ENCODE measurements at regions not wholly inside any gene's neighbourhood (a gene's known extent, or its start where the extent isn't known, plus 50 kb on each side); places are given as distances from the start of the nearest gene placed in this dataset.
"Not testable (repeated sequence)": the region's sequence is repeated elsewhere in the genome, so short reads cannot be mapped to it uniquely, and the experiment has no call there.

- no peak for DNase-seq
Observed at GRCh38 chrX:122833230-122833629, 350.8 kb upstream of the GRIA3 start.

- DNase-seq = no peak
Observed at GRCh38 chrX:122835886-122836285, 348.2 kb upstream of the GRIA3 start.

- DNase-seq = no peak
Observed at GRCh38 chrX:122850326-122850725, 333.8 kb upstream of the GRIA3 start.

GRCh38 chrX:122856205-122856604 is 327.9 kb upstream of the GRIA3 start:
- no peak for DNase-seq

- no peak for DNase-seq
Observed at GRCh38 chrX:122857734-122858133, 326.3 kb upstream of the GRIA3 start.

GRCh38 chrX:122863067-122863466 is 321.0 kb upstream of the GRIA3 start:
- no peak for DNase-seq

- no peak for DNase-seq
Observed at GRCh38 chrX:122866532-122866931, 317.5 kb upstream of the GRIA3 start.

- no peak for DNase-seq
Observed at GRCh38 chrX:122868631-122869030, 315.4 kb upstream of the GRIA3 start.

GRCh38 chrX:122869171-122869570 is 314.9 kb upstream of the GRIA3 start:
- DNase-seq = no peak

- DNase-seq = no peak
Observed at GRCh38 chrX:122878269-122878668, 305.8 kb upstream of the GRIA3 start.

- DNase-seq = no peak
Observed at GRCh38 chrX:122880952-122881351, 303.1 kb upstream of the GRIA3 start.

GRCh38 chrX:122890729-122891128 is 293.3 kb upstream of the GRIA3 start:
- DNase-seq = no peak

- no peak for DNase-seq
Observed at GRCh38 chrX:122906726-122907125, 277.4 kb upstream of the GRIA3 start.

GRCh38 chrX:122907375-122907774 is 276.7 kb upstream of the GRIA3 start:
- no peak for DNase-seq

GRCh38 chrX:122910697-122911096 is 273.4 kb upstream of the GRIA3 start:
- no peak for DNase-seq

- no peak for DNase-seq
Observed at GRCh38 chrX:122913134-122913533, 270.9 kb upstream of the GRIA3 start.

GRCh38 chrX:122913764-122914163 is 270.3 kb upstream of the GRIA3 start:
- DNase-seq = no peak

- DNase-seq = no peak
Observed at GRCh38 chrX:122914256-122914655, 269.8 kb upstream of the GRIA3 start.

- no peak for DNase-seq
Observed at GRCh38 chrX:122934131-122934530, 249.9 kb upstream of the GRIA3 start.

- DNase-seq = no peak
Observed at GRCh38 chrX:122940199-122940598, 243.9 kb upstream of the GRIA3 start.

- no peak for DNase-seq
Observed at GRCh38 chrX:122941806-122942205, 242.3 kb upstream of the GRIA3 start.

- DNase-seq = no peak
Observed at GRCh38 chrX:122943918-122944317, 240.2 kb upstream of the GRIA3 start.

- DNase-seq = no peak
Observed at GRCh38 chrX:122945328-122945727, 238.8 kb upstream of the GRIA3 start.

GRCh38 chrX:122972604-122973003 is 211.5 kb upstream of the GRIA3 start:
- DNase-seq = no peak

- no peak for DNase-seq
Observed at GRCh38 chrX:122982521-122982920, 201.6 kb upstream of the GRIA3 start.

GRCh38 chrX:123002844-123003243 is 181.2 kb upstream of the GRIA3 start:
- DNase-seq = not testable (repeated sequence)
